Body of pancreas (tissue), 4 donors: ENCODE measurements at regions not wholly inside any gene's neighbourhood (a gene's known extent, or its start where the extent isn't known, plus 50 kb on each side); places are given as distances from the start of the nearest gene placed in this dataset.

Source experiments
- ATAC-seq: fragments of 150-250 bp; one replicate; pipeline ENCODE4 v1.9.1; 2016
- DNase-seq, 4 donors: peaks; one replicate each; pipeline ENCODE4 v3.0.0-alpha.2; 2019
- H3K27ac ChIP-seq, 4 donors: fragments of 200-600 bp; sonication (generic); 1 replicate in 3 of 4; 2 replicates in 1 of 4; pipeline versions ENCODE4 v1.5.1 to v1.6.1; 2016 to 2019; ENCODE audit warnings: mild to moderate bottlenecking in 1 of 4, mixed read lengths in 1 of 4, moderate library complexity in 1 of 4
- H3K27me3 ChIP-seq, 2 donors: fragments of 200-600 bp; sonication (generic); one replicate each; pipeline ENCODE4 v1.6.0; 2016; ENCODE audit warnings: mild to moderate bottlenecking in 1 of 2
- H3K36me3 ChIP-seq, 2 donors: fragments of 200-600 bp; sonication (generic); replicated peaks in 1 of 2; 2 replicates each; pipeline ENCODE4 v1.5.1; 2016; ENCODE audit warnings: low read depth in 2 of 2; ENCODE audit not compliant: insufficient read depth in 1 of 2
- H3K4me1 ChIP-seq: fragments of 200-600 bp; sonication (generic); one replicate; pipeline ENCODE4 v1.6.0; 2016
- H3K4me3 ChIP-seq, 2 donors: fragments of 200-600 bp; sonication (generic); 1 replicate in 1 of 2; 2 replicates in 1 of 2; pipeline ENCODE4 v1.5.1; 2016 to 2019
- H3K9me3 ChIP-seq, 3 donors: fragments of 200-600 bp; sonication (generic); 1 replicate in 2 of 3; 2 replicates in 1 of 3; pipeline ENCODE4 v1.5.1; 2016
- POLR2A ChIP-seq, 3 donors: fragments of 450-650 bp; IDR thresholded peaks; one replicate each; pipeline ENCODE4 v1.6.1; 2016; ENCODE audit warnings: antibody characterized with exemption in 3 of 3, mild to moderate bottlenecking in 2 of 3
- WGBS, 2 donors: methylation state at CpG; one replicate each; pipeline ENCODE4 v1.1.5; 2017; 5-methylcytosine and 5-hydroxymethylcytosine counted together
- intact Hi-C: fragments of 100-400 bp; cut with DNase I; formaldehyde crosslinking; loops from one replicate; pipeline ENCODE4 v1.15.1; 2023
- TF ChIP-seq, protein P1 (sequence below), 7 experiments: fragments of 450-650 bp in 4 of 7; fragments of 200-600 bp in 3 of 7; sonication (generic) in 3 of 7; IDR thresholded peaks; one replicate each; pipeline ENCODE4 v1.5.1; 2016 to 2019; ENCODE audit warnings: antibody characterized with exemption in 7 of 7

DNA sequence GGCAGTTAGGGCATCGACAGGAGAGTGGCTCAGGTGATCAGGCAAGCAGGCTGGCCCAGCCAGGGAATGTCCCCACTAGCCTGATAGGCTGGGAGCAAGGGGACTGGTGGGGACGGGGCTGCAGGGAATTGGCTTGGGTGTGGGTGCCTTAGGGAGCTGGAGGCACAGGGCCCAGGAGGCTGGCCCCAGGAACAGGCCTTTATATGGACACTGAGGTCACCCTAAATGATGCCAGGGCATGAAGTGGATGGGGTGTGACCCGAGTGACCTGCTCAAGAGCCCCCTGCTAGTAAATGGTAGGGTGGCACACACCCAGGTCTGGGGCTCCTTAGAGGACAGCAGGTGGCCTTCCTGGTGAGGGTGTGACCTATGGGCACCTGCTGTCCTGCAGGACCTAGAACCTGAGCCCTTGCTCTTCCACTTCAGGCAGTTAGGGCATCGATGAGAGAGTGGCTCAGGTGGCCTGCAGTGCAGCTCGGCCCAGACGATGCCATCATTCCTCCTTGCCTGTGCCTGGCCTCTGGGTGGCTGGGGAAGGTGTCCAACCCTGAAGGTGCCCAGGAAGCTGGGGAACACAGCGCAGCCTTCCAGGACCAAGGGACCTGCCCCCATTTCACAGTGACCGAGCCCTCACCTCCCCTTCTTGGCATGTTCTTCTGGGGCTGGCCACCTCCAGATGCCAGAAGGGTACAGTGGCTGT is 51.7 kb upstream of the LEP start:
- no peaks in the 10 kb centered on the region for H3K27me3 ChIP-seq
- H3K27ac ChIP-seq = no peak overlapping the region
- TF ChIP-seq POLR2A (IDR thresholded peaks at IDR 0.05) = no peak
- TF ChIP-seq, protein P1, sequence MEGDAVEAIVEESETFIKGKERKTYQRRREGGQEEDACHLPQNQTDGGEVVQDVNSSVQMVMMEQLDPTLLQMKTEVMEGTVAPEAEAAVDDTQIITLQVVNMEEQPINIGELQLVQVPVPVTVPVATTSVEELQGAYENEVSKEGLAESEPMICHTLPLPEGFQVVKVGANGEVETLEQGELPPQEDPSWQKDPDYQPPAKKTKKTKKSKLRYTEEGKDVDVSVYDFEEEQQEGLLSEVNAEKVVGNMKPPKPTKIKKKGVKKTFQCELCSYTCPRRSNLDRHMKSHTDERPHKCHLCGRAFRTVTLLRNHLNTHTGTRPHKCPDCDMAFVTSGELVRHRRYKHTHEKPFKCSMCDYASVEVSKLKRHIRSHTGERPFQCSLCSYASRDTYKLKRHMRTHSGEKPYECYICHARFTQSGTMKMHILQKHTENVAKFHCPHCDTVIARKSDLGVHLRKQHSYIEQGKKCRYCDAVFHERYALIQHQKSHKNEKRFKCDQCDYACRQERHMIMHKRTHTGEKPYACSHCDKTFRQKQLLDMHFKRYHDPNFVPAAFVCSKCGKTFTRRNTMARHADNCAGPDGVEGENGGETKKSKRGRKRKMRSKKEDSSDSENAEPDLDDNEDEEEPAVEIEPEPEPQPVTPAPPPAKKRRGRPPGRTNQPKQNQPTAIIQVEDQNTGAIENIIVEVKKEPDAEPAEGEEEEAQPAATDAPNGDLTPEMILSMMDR (IDR thresholded peaks at IDR 0.05) = no peak
- intact Hi-C loops = no loop called here
- WGBS, 2 donors = 91 to 94% methylated on average over 7 of the region's 8 CpGs
- no peaks in the 10 kb centered on the region for H3K36me3 ChIP-seq
- peaks cover 0 to 1% (median 0%) of the 10 kb centered on the region in 3 donors for H3K9me3 ChIP-seq
- H3K4me1 ChIP-seq = no peaks in the 10 kb centered on the region
- no peak overlapping the region for H3K4me3 ChIP-seq
- no peak for DNase-seq
- no peak for ATAC-seq

DNA sequence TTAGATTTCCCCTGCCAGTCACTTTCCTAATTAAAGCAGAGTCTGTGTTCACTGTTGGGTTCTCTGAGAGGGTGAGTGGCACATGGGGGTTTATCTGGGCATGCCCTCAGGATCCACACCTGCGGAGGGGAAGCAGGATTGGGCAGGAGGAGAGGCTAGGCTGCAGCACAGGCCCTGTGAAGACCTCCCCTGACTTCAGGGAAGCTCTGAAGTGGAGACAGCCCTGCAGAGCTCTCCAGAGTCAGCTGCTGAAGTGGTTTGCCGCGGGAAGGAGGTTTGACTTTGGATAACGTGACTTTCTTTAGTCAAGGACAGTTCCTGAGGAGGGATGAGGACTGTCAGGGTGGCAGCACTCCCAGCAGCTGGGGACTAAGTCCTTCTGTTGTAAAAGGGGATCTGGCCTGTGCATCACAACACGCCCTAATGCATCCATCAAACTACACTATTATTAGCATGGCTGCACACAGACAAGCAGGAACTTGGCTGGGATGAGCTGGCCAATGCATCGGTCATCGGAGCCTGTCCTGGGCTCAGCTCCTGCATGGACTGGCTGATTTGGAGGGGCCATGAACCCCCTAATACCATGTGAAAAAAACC is 50.9 kb upstream of the LEP start:
- DNase-seq = no peak

DNA sequence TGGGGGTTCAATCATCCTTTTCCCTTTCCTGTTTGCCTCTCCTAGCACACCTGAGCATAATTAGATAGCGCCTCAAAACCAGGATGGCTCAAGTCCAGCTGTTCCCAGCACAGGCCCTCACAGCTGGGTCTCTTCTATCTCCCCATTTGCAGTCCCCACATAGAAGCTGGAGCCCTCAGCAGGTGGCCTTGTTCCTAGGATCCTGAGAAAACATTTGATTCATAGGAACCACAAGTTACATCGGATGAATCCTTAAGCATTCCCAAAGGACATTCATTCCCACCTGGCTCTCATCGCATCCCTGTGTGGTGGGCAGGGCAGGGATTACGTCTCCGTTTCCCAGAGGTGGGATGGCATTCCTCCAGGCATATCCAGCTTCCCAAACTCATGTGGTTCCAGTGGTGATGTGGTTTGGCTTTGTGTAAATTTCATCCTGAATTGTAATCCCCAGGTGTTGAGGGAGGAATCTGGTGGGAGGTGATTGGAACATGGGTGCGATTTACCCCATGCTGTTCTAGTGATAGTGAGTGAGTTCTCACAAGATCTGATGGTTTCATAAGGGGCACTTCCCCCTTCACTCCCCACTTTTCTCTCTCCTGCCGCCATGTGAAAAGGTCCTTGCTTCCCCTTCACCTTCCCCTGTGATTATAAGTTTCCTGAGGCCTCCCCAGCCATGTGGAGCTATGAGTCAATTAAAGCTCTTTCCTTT is 49.8 kb upstream of the LEP start:
- Histone ChIP-seq H3K4me3 (no peak overlapping the region), H3K27me3 (no peaks in the 10 kb centered on the region), H3K9me3 (peaks cover 0 to 7% (median 0%) of the 10 kb centered on the region in 3 donors), H3K36me3 (no peaks in the 10 kb centered on the region), H3K27ac (no peak overlapping the region), H3K4me1 (no peaks in the 10 kb centered on the region)
- intact Hi-C loops = no loop called here
- DNase-seq (no peak), ATAC-seq (no peak)
- TF ChIP-seq, protein P1 (IDR thresholded peaks at IDR 0.05) = no peak
- no peak for TF ChIP-seq POLR2A (IDR thresholded peaks at IDR 0.05)
- WGBS, 2 donors = 75 to 83% methylated on average over 7 of the region's 7 CpGs

More for the DNA sequence above, 50.9 kb upstream of the LEP start:
- H3K27ac ChIP-seq = no peak overlapping the region
- 54 to 63% methylated on average over 6 to 7 of the region's 7 CpGs for WGBS, 2 donors
- TF ChIP-seq POLR2A (IDR thresholded peaks at IDR 0.05) = no peak
- TF ChIP-seq, protein P1 (IDR thresholded peaks at IDR 0.05) = no peak
- H3K27me3 ChIP-seq = no peaks in the 10 kb centered on the region
- H3K9me3 ChIP-seq = peaks cover 0 to 7% (median 0%) of the 10 kb centered on the region in 3 donors
- no peaks in the 10 kb centered on the region for H3K36me3 ChIP-seq
- no peaks in the 10 kb centered on the region for H3K4me1 ChIP-seq
- ATAC-seq = no peak
- intact Hi-C loops = no loop called here
- no peak overlapping the region for H3K4me3 ChIP-seq
